HCEC 1CT (cell line): ENCODE measurements at regions not wholly inside any gene's neighbourhood (a gene's known extent, or its start where the extent isn't known, plus 50 kb on each side); places are given as distances from the start of the nearest gene placed in this dataset.

Experiments used
- DNase-seq: peaks from one replicate; pipeline ENCODE4 v3.0.0-alpha.2; 2017

- no peak for DNase-seq
These were observed 75.6 kb upstream of the TMEM132C start for GRCh38 chr12:128191380-128191779.

GRCh38 chr12:128204711-128205110 lies 62.3 kb upstream of the TMEM132C start:
- no peak for DNase-seq

- DNase-seq = no peak
These were observed 61.8 kb upstream of the TMEM132C start for GRCh38 chr12:128205145-128205544.

GRCh38 chr12:128205758-128206157 lies 61.2 kb upstream of the TMEM132C start:
- DNase-seq = no peak
